Activated B cell treated with CpG ODN at 0.5 μM for 24 hours (primary cell): ENCODE measurements at regions not wholly inside any gene's neighbourhood (a gene's known extent, or its start where the extent isn't known, plus 50 kb on each side); places are given as distances from the start of the nearest gene placed in this dataset.

Source experiments
- ATAC-seq: fragments of 200-7000 bp; cut with Tn5 transposase; one replicate; pipeline ENCODE4 v1.10.0; 2021; ENCODE audit warnings: low read depth, mild to moderate bottlenecking, moderate library complexity
- CTCF ChIA-PET: fragments of 350-600 bp; sonication (Branson Sonifier 250); formaldehyde crosslinking; loops from one replicate; lab custom pipeline; 2021; ENCODE audit warnings: antibody characterized with exemption; lab: Charles Lee
- POLR2A ChIA-PET: fragments of 350-600 bp; sonication (Branson Sonifier 250); formaldehyde crosslinking; loops from one replicate; lab custom pipeline; 2021; ENCODE audit warnings: antibody characterized with exemption; lab: Charles Lee
- DNase-seq: peaks from one replicate; pipeline ENCODE4 v3.0.0; 2022
- H3K27ac Mint-ChIP-seq: one replicate; pipeline ENCODE4 v1.8.0; 2020; ENCODE audit warnings: mixed read lengths
- H3K27me3 Mint-ChIP-seq: one replicate; pipeline ENCODE4 v1.8.0; 2021; ENCODE audit warnings: mixed read lengths
- H3K36me3 Mint-ChIP-seq: one replicate; pipeline ENCODE4 v1.8.0; 2021; ENCODE audit warnings: low read depth, mixed read lengths
- H3K4me1 Mint-ChIP-seq: one replicate; pipeline ENCODE4 v1.8.0; 2021; ENCODE audit warnings: mixed read lengths
- H3K4me3 Mint-ChIP-seq: one replicate; pipeline ENCODE4 v1.8.0; 2020; ENCODE audit warnings: mild to moderate bottlenecking, mixed read lengths
- H3K9me3 Mint-ChIP-seq: one replicate; pipeline ENCODE4 v1.8.0; 2020; ENCODE audit warnings: mixed read lengths
- CTCF ChIP-seq: fragments of 200-600 bp; IDR thresholded peaks from one replicate; pipeline ENCODE4 v1.8.0; 2022; ENCODE audit warnings: antibody characterized with exemption, mild to moderate bottlenecking
- intact Hi-C: fragments of 100-400 bp; cut with micrococcal nuclease; formaldehyde crosslinking; loops from one replicate; pipeline ENCODE4 v1.15.1; 2024

- peaks cover 5% of the 10 kb centered on the region for H3K27me3 Mint-ChIP-seq
- POLR2A ChIA-PET, result no interaction called here
- ATAC-seq (no peak), DNase-seq (no peak)
- CTCF ChIA-PET, result no interaction called here
- TF ChIP-seq CTCF, result no peak
- no peaks in the 10 kb centered on the region for H3K36me3 Mint-ChIP-seq
- intact Hi-C loops, result no loop called here
- no peak overlapping the region for H3K27ac Mint-ChIP-seq
- H3K9me3 Mint-ChIP-seq, result no peaks in the 10 kb centered on the region
- no peaks in the 10 kb centered on the region for H3K4me1 Mint-ChIP-seq
- H3K4me3 Mint-ChIP-seq, result no peak overlapping the region
Measured at GRCh38 chr11:116261606-116262005, 511.2 kb downstream of the BUD13 start.

GRCh38 chr11:116258821-116259220 lies 514.0 kb downstream of the BUD13 start:
- Mint-ChIP-seq H3K27ac (no peak overlapping the region), H3K4me1 (no peaks in the 10 kb centered on the region), H3K27me3 (peaks cover 2% of the 10 kb centered on the region), H3K36me3 (no peaks in the 10 kb centered on the region), H3K9me3 (no peaks in the 10 kb centered on the region), H3K4me3 (no peak overlapping the region)
- TF ChIP-seq CTCF, result no peak
- no peak for ATAC-seq
- POLR2A ChIA-PET, result no interaction called here
- intact Hi-C loops, result no loop called here
- CTCF ChIA-PET, result no interaction called here
- no peak for DNase-seq

GRCh38 chr11:116257883-116258282 lies 514.9 kb downstream of the BUD13 start:
- TF ChIP-seq CTCF, result no peak
- POLR2A ChIA-PET, result no interaction called here
- no peak for DNase-seq
- Mint-ChIP-seq H3K4me1 (no peaks in the 10 kb centered on the region), H3K9me3 (no peaks in the 10 kb centered on the region), H3K36me3 (no peaks in the 10 kb centered on the region), H3K27ac (no peak overlapping the region), H3K27me3 (peaks cover 2% of the 10 kb centered on the region), H3K4me3 (no peak overlapping the region)
- intact Hi-C loops, result no loop called here
- ATAC-seq, result no peak
- CTCF ChIA-PET, result no interaction called here

GRCh38 chr11:116257092-116257491 lies 515.7 kb downstream of the BUD13 start:
- ChIA-PET CTCF (no interaction called here), POLR2A (no interaction called here)
- Mint-ChIP-seq H3K27ac (no peak overlapping the region), H3K4me1 (no peaks in the 10 kb centered on the region), H3K36me3 (no peaks in the 10 kb centered on the region), H3K4me3 (no peak overlapping the region), H3K9me3 (no peaks in the 10 kb centered on the region), H3K27me3 (no peaks in the 10 kb centered on the region)
- intact Hi-C loops, result no loop called here
- ATAC-seq (no peak), DNase-seq (no peak)
- TF ChIP-seq CTCF, result no peak

GRCh38 chr11:116256215-116256614 lies 516.6 kb downstream of the BUD13 start:
- H3K9me3 Mint-ChIP-seq, result no peaks in the 10 kb centered on the region
- DNase-seq (no peak), ATAC-seq (no peak)
- H3K27ac Mint-ChIP-seq, result no peak overlapping the region
- H3K36me3 Mint-ChIP-seq, result no peaks in the 10 kb centered on the region
- ChIA-PET CTCF (no interaction called here), POLR2A (no interaction called here)
- H3K27me3 Mint-ChIP-seq, result no peaks in the 10 kb centered on the region
- TF ChIP-seq CTCF, result no peak
- intact Hi-C loops, result no loop called here
- H3K4me1 Mint-ChIP-seq, result no peaks in the 10 kb centered on the region
- no peak overlapping the region for H3K4me3 Mint-ChIP-seq
